OCI-LY3 (cell line): ENCODE measurements at regions not wholly inside any gene's neighbourhood (a gene's known extent, or its start where the extent isn't known, plus 50 kb on each side); places are given as distances from the start of the nearest gene placed in this dataset.

ENCODE experiments used
- CTCF ChIP-seq: fragments of 200-600, 300-600 bp; sonication (generic); IDR thresholded peaks from 2 replicates; pipeline ENCODE4 v1.5.1; 2014; ENCODE audit warnings: antibody characterized with exemption, low read length, low read depth
- EZH2phosphoT487 ChIP-seq: fragments of 200-600 bp; shearing (Covaris generic); IDR thresholded peaks from 2 replicates; pipeline ENCODE4 v1.6.1; 2018; ENCODE audit warnings: antibody characterized with exemption, mixed run types, low read depth

- TF ChIP-seq CTCF, result peak; percentile 17; the same call in 1 of the 2 replicates
- TF ChIP-seq EZH2phosphoT487, result no peak
Measured at GRCh38 chr10:121112579-121113384, 261.6 kb downstream of the WDR11 start.
